ENCODE measurements at regions not wholly inside any gene's neighbourhood (a gene's known extent, or its start where the extent isn't known, plus 50 kb on each side); places are given as distances from the start of the nearest gene placed in this dataset.

GRCh38 chr7:41592794-41593193 lies 110.1 kb downstream of the INHBA start:
- TF ChIP-seq, protein P1, sequence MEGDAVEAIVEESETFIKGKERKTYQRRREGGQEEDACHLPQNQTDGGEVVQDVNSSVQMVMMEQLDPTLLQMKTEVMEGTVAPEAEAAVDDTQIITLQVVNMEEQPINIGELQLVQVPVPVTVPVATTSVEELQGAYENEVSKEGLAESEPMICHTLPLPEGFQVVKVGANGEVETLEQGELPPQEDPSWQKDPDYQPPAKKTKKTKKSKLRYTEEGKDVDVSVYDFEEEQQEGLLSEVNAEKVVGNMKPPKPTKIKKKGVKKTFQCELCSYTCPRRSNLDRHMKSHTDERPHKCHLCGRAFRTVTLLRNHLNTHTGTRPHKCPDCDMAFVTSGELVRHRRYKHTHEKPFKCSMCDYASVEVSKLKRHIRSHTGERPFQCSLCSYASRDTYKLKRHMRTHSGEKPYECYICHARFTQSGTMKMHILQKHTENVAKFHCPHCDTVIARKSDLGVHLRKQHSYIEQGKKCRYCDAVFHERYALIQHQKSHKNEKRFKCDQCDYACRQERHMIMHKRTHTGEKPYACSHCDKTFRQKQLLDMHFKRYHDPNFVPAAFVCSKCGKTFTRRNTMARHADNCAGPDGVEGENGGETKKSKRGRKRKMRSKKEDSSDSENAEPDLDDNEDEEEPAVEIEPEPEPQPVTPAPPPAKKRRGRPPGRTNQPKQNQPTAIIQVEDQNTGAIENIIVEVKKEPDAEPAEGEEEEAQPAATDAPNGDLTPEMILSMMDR (IDR thresholded peaks at IDR 0.05; ENCODE audit: low read depth, low read length), result no peak
- DNase-seq (ENCODE audit: extremely low read depth, low read depth), result no peak

- TF ChIP-seq, protein P1 (IDR thresholded peaks at IDR 0.05; ENCODE audit: low read depth, low read length), result no peak
These were observed 110.7 kb downstream of the INHBA start for GRCh38 chr7:41592236-41592635.

GRCh38 chr7:41590986-41591385 lies 111.9 kb downstream of the INHBA start:
- no peak for DNase-seq (ENCODE audit: extremely low read depth, low read depth)
- TF ChIP-seq, protein P1 (IDR thresholded peaks at IDR 0.05; ENCODE audit: low read depth, low read length), result no peak

More at GRCh38 chr7:41592236-41592635, 110.7 kb downstream of the INHBA start:
- no peak for DNase-seq (ENCODE audit: extremely low read depth, low read depth)

- DNase-seq (ENCODE audit: extremely low read depth, low read depth), result no peak
- TF ChIP-seq, protein P1 (IDR thresholded peaks at IDR 0.05; ENCODE audit: low read depth, low read length), result no peak
These were observed 114.5 kb downstream of the INHBA start for GRCh38 chr7:41588341-41588740.

DNA sequence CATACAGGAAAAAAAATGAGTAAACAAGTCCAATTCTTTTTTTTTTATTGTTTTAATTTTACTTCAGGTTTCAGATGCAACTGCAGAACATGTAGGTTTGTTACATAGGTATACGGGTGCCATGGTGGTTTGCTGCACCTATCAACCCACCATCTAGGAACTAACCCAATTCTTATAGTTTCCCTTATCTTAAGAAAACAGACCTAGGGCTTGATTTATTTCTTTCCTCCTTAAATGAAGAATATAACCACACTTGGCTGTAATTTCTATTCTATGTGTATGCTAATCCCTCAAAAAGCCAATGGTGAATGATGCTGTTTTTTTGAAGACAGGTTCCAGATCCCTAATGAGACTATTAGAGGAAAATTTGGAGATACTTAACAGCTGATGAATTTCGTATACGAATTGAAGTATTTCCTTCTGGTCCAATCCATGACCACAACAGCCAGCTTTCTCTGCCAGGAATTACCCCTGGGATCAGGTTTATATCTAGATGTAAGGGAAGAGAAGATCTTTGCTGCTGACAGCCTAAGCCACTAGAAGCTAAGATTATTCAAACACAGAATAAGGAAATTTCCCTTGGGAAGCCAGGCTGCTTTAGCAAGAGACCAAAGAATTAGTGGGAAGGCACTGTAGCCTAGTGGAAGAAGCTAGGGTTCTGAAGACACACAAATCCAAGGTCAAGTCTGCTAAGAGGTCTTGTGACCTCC lies 115.8 kb downstream of the INHBA start:
- TF ChIP-seq, protein P1 (IDR thresholded peaks at IDR 0.05; ENCODE audit: low read depth, low read length), result no peak
- DNase-seq (ENCODE audit: extremely low read depth, low read depth), result no peak

GRCh38 chr7:41584746-41585145 lies 118.1 kb downstream of the INHBA start:
- TF ChIP-seq, protein P1 (IDR thresholded peaks at IDR 0.05; ENCODE audit: low read depth, low read length), result no peak
- no peak for DNase-seq (ENCODE audit: extremely low read depth, low read depth)

DNA sequence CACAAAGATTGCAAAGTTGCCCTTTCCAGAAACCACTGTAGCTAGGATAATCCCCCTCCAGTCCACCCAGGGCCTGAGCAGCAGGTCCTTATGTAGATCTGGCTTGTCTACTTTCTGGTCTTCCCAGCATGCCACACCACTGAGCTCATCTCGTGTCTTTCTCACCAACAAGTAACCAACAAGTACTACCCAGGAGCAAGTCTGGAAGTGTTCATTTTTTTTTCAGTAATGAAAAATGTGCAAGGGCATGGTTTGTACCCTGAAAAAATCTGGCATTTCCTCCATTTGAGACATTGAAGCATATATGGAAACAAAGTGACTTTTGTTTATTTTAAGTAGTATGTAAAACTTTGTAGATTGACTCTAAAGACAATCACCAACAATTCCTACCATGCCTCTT lies 120.8 kb downstream of the INHBA start:
- TF ChIP-seq, protein P1 (IDR thresholded peaks at IDR 0.05; ENCODE audit: low read depth, low read length), result no peak
- DNase-seq (ENCODE audit: extremely low read depth, low read depth), result no peak
